MM.1S (cell line): ENCODE measurements at regions not wholly inside any gene's neighbourhood (a gene's known extent, or its start where the extent isn't known, plus 50 kb on each side); places are given as distances from the start of the nearest gene placed in this dataset.

Experiments
- DNase-seq: peaks from one replicate; pipeline ENCODE4 v3.0.0-alpha.2; 2015
- H2AFZ ChIP-seq: fragments of 300-600 bp; sonication (generic); 2 replicates; pipeline ENCODE4 v1.6.0; 2016; ENCODE audit warnings: antibody characterized with exemption, low read length
- H3F3A ChIP-seq: fragments of 300-600 bp; sonication (generic); 2 replicates; pipeline ENCODE4 v1.6.1; 2016; ENCODE audit warnings: mild to moderate bottlenecking, antibody characterized with exemption, low read length, moderate library complexity, mixed read lengths; ENCODE audit not compliant: insufficient read depth
- H3K27ac ChIP-seq: fragments of 300-600 bp; sonication (generic); 2 replicates; pipeline ENCODE4 v1.5.1; 2016; ENCODE audit warnings: mild to moderate bottlenecking, low read length
- H3K27me3 ChIP-seq: fragments of 300-600 bp; sonication (generic); replicated peaks from 2 replicates; pipeline ENCODE4 v1.6.0; 2016; ENCODE audit warnings: low read length; ENCODE audit not compliant: insufficient read depth
- H3K36me3 ChIP-seq: fragments of 300-600 bp; sonication (generic); replicated peaks from 2 replicates; pipeline ENCODE4 v1.6.1; 2016; ENCODE audit warnings: mild to moderate bottlenecking, low read length, mixed read lengths; ENCODE audit not compliant: insufficient read depth
- H3K4me1 ChIP-seq: fragments of 300-600 bp; sonication (generic); 2 replicates; pipeline ENCODE4 v1.6.1; 2016; ENCODE audit warnings: low read length, mixed read lengths
- H3K4me2 ChIP-seq: fragments of 300-600 bp; sonication (generic); 2 replicates; pipeline ENCODE4 v1.6.0; 2016; ENCODE audit warnings: low read depth, low read length
- H3K4me3 ChIP-seq: fragments of 300-600 bp; sonication (generic); 2 replicates; pipeline ENCODE4 v1.5.1; 2016; ENCODE audit warnings: low read length, mixed read lengths
- H3K79me2 ChIP-seq: fragments of 300-600 bp; sonication (generic); 2 replicates; pipeline ENCODE4 v1.6.1; 2016; ENCODE audit warnings: mixed run types, low read length, mixed read lengths
- H3K9ac ChIP-seq: fragments of 300-600 bp; sonication (generic); 2 replicates; pipeline ENCODE4 v1.6.1; 2016; ENCODE audit warnings: low read length, mixed read lengths
- H3K9me2 ChIP-seq: fragments of 300-600 bp; sonication (generic); replicated peaks from 2 replicates; pipeline ENCODE4 v1.6.1; 2016; ENCODE audit warnings: mild to moderate bottlenecking, low read length, mixed read lengths; ENCODE audit not compliant: insufficient read depth
- H3K9me3 ChIP-seq: fragments of 300-600 bp; sonication (generic); replicated peaks from 2 replicates; pipeline ENCODE4 v1.6.1; 2016; ENCODE audit warnings: mild to moderate bottlenecking, low read length, mixed read lengths; ENCODE audit not compliant: insufficient read depth
- H4K20me1 ChIP-seq: fragments of 300-600 bp; sonication (generic); 2 replicates; pipeline ENCODE4 v1.6.1; 2016; ENCODE audit warnings: mild to moderate bottlenecking, low read length, moderate library complexity, mixed read lengths; ENCODE audit not compliant: insufficient read depth
- CTCF ChIP-seq: fragments of 300-600 bp; sonication (generic); IDR thresholded peaks from 2 replicates; pipeline ENCODE4 v1.5.1; 2016; ENCODE audit warnings: antibody characterized with exemption, low read length, mixed read lengths
- EZH2 ChIP-seq: fragments of 300-600 bp; sonication (generic); optimal IDR thresholded peaks from 2 replicates; pipeline ENCODE3; 2017; ENCODE audit warnings: low read depth, mild to moderate bottlenecking, antibody characterized with exemption, low read length, mixed read lengths
- EZH2phosphoT487 ChIP-seq: fragments of 300-600 bp; sonication (generic); IDR thresholded peaks from 2 replicates; pipeline ENCODE4 v1.6.1; 2018; ENCODE audit warnings: antibody characterized with exemption, low read length

- Histone ChIP-seq H3K4me1 (no peaks in the 10 kb centered on the region), H3K9me3 (no peaks in the 10 kb centered on the region), H4K20me1 (no peaks in the 10 kb centered on the region), H2AFZ (no peak overlapping the region), H3K9me2 (no peaks in the 10 kb centered on the region), H3F3A (no peaks in the 10 kb centered on the region), H3K36me3 (no peaks in the 10 kb centered on the region), H3K4me2 (no peak overlapping the region), H3K9ac (no peak overlapping the region), H3K27me3 (no peaks in the 10 kb centered on the region), H3K79me2 (no peaks in the 10 kb centered on the region), H3K27ac (no peak overlapping the region), H3K4me3 (no peak overlapping the region)
- no peak for DNase-seq
- no peak for TF ChIP-seq EZH2phosphoT487
Observed at GRCh38 chr12:114974333-114974732, 290.4 kb upstream of the TBX3 start.

GRCh38 chr12:114968727-114969126, 284.8 kb upstream of the TBX3 start:
- no peaks in the 10 kb centered on the region for H3K9me2 ChIP-seq
- H2AFZ ChIP-seq: no peak overlapping the region
- H3F3A ChIP-seq: no peaks in the 10 kb centered on the region
- TF ChIP-seq EZH2phosphoT487 (no peak), EZH2 (no peak), CTCF (no peak)
- no peak for DNase-seq
- no peaks in the 10 kb centered on the region for H3K79me2 ChIP-seq
- H3K4me1 ChIP-seq: no peaks in the 10 kb centered on the region
- no peak overlapping the region for H3K9ac ChIP-seq
- H3K4me3 ChIP-seq: no peak overlapping the region
- no peaks in the 10 kb centered on the region for H3K9me3 ChIP-seq
- H3K27ac ChIP-seq: no peak overlapping the region
- no peaks in the 10 kb centered on the region for H4K20me1 ChIP-seq
- no peaks in the 10 kb centered on the region for H3K36me3 ChIP-seq
- no peak overlapping the region for H3K4me2 ChIP-seq
- H3K27me3 ChIP-seq: no peaks in the 10 kb centered on the region

DNA sequence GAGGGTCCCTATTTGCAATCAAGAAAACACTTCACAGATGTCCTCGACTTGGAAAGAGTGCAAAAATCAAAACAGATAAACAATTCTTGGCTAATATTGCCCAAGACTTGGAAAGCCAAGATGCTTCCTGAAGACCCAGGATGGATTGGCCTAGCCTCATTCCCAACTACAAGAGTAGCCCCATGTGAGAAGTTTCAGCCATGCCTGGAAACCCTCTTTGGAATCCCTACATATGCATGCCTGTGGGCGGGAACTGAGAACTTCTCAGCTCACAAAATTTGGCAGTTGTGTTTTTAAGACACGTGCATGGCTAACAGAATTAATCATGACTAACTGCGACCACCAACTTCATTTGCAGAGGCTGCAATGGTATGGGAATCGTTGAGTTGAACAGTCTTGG, 283.2 kb upstream of the TBX3 start:
- no peaks in the 10 kb centered on the region for H3F3A ChIP-seq
- H3K9ac ChIP-seq: no peak overlapping the region
- H3K9me2 ChIP-seq: no peaks in the 10 kb centered on the region
- no peak overlapping the region for H3K27ac ChIP-seq
- no peaks in the 10 kb centered on the region for H4K20me1 ChIP-seq
- DNase-seq: no peak
- no peak overlapping the region for H2AFZ ChIP-seq
- no peaks in the 10 kb centered on the region for H3K27me3 ChIP-seq
- no peak overlapping the region for H3K4me2 ChIP-seq
- H3K4me3 ChIP-seq: no peak overlapping the region
- no peaks in the 10 kb centered on the region for H3K79me2 ChIP-seq
- TF ChIP-seq EZH2 (no peak), EZH2phosphoT487 (no peak), CTCF (no peak)
- no peaks in the 10 kb centered on the region for H3K4me1 ChIP-seq
- H3K36me3 ChIP-seq: no peaks in the 10 kb centered on the region
- H3K9me3 ChIP-seq: no peaks in the 10 kb centered on the region

- Histone ChIP-seq H3K9ac (no peak overlapping the region), H4K20me1 (no peaks in the 10 kb centered on the region), H3K9me2 (no peaks in the 10 kb centered on the region), H3F3A (no peaks in the 10 kb centered on the region), H3K27me3 (no peaks in the 10 kb centered on the region), H2AFZ (no peak overlapping the region), H3K27ac (no peak overlapping the region), H3K4me2 (no peak overlapping the region), H3K4me1 (no peaks in the 10 kb centered on the region), H3K79me2 (no peaks in the 10 kb centered on the region), H3K9me3 (no peaks in the 10 kb centered on the region), H3K4me3 (no peak overlapping the region), H3K36me3 (no peaks in the 10 kb centered on the region)
- no peak for DNase-seq
- no peak for TF ChIP-seq CTCF
Observed at GRCh38 chr12:114964841-114965240, 280.9 kb upstream of the TBX3 start.
